ENCODE measurements at regions not wholly inside any gene's neighbourhood (a gene's known extent, or its start where the extent isn't known, plus 50 kb on each side); places are given as distances from the start of the nearest gene placed in this dataset.

- Histone ChIP-seq H3K4me1 (ENCODE audit: insufficient read depth, low read length) (no peaks in the 10 kb centered on the region), H3K9me3 (ENCODE audit: low read length) (no peaks in the 10 kb centered on the region), H3K4me3 (replicated peaks in 1 of 3; ENCODE audit: insufficient read depth in 1 of 3, low read depth in 2 of 3, low read length in 3 of 3) (no peak overlapping the region), H3K27ac (ENCODE audit: extremely low read length, insufficient read depth, low read length) (no peak overlapping the region), H3K4me2 (ENCODE audit: low read depth, low read length) (no peak overlapping the region), H3K27me3 (ENCODE audit: control insufficient read depth in 1 of 2, insufficient read depth in 2 of 2, low read length in 2 of 2) (peaks cover 0 to 3% of the 10 kb centered on the region in 2 experiments; a peak in 1 of 5 replicates), H4K20me1 (ENCODE audit: insufficient read depth, low read length) (no peaks in the 10 kb centered on the region), H3K79me2 (ENCODE audit: insufficient read depth, low read length) (no peaks in the 10 kb centered on the region), H3K36me3 (replicated peaks in 1 of 2; ENCODE audit: control insufficient read depth in 1 of 2, insufficient read depth in 2 of 2, low read length in 2 of 2) (no peaks in the 10 kb centered on the region), H3K9ac (ENCODE audit: insufficient read depth, low read depth, low read length) (no peak overlapping the region), H2AFZ (ENCODE audit: low read length) (no peak overlapping the region)
- ATAC-seq (no peak), DNase-seq (ENCODE audit: low spot score) (no peak), FAIRE-seq (no peak)
- in situ Hi-C loops (cut with HindIII; ENCODE audit: extremely low pct_ligation_motif_present, low pct_unique_long_range_greater_than_20kb) (no loop called here), intact Hi-C loops (cut with micrococcal nuclease; ENCODE audit: unreplicated experiment) (no loop called here)
- POLR2A ChIA-PET, result no interaction called here
- TF ChIP-seq ZNF512 (CRISPR knock-in tag; IDR thresholded peaks at IDR 0.05) (no peak), MATR3 (CRISPR knock-in tag; IDR thresholded peaks at IDR 0.05) (no peak), ZBTB21 (CRISPR knock-in tag; IDR thresholded peaks at IDR 0.05) (no peak), ZNF317 (CRISPR knock-in tag; IDR thresholded peaks at IDR 0.05) (no peak), JDP2 (CRISPR knock-in tag; IDR thresholded peaks at IDR 0.05; ENCODE audit: borderline replicate concordance) (no peak), ZNF776 (CRISPR knock-in tag; IDR thresholded peaks at IDR 0.05) (no peak), ZNF878 (CRISPR knock-in tag; IDR thresholded peaks at IDR 0.05) (no peak), FOXM1 (CRISPR knock-in tag; IDR thresholded peaks at IDR 0.05) (no peak), POLR2A (IDR thresholded peaks at IDR 0.05; ENCODE audit: insufficient read depth in 1 of 2, low read depth in 2 of 2, low read length in 2 of 2) (no peak), ZNF781 (CRISPR knock-in tag; IDR thresholded peaks at IDR 0.05; ENCODE audit: borderline replicate concordance, not compliant biosample characterization) (no peak), ZNF24 (IDR thresholded peaks at IDR 0.05) (no peak), TOE1 (CRISPR knock-in tag; IDR thresholded peaks at IDR 0.05) (no peak), MEIS1 (CRISPR knock-in tag; IDR thresholded peaks at IDR 0.05; ENCODE audit: borderline replicate concordance) (no peak), ZNF598 (CRISPR knock-in tag; IDR thresholded peaks at IDR 0.05; ENCODE audit: borderline replicate concordance) (no peak), EZH2 (conservative IDR thresholded peaks at IDR 0.05; ENCODE audit: low read depth, low read length) (no peak), ZFX (CRISPR knock-in tag; IDR thresholded peaks at IDR 0.05; ENCODE audit: low read depth) (no peak)
- TF ChIP-seq, protein P1, sequence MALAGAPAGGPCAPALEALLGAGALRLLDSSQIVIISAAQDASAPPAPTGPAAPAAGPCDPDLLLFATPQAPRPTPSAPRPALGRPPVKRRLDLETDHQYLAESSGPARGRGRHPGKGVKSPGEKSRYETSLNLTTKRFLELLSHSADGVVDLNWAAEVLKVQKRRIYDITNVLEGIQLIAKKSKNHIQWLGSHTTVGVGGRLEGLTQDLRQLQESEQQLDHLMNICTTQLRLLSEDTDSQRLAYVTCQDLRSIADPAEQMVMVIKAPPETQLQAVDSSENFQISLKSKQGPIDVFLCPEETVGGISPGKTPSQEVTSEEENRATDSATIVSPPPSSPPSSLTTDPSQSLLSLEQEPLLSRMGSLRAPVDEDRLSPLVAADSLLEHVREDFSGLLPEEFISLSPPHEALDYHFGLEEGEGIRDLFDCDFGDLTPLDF (CRISPR knock-in tag; IDR thresholded peaks at IDR 0.05), result no peak
- TF ChIP-seq, protein P2, sequence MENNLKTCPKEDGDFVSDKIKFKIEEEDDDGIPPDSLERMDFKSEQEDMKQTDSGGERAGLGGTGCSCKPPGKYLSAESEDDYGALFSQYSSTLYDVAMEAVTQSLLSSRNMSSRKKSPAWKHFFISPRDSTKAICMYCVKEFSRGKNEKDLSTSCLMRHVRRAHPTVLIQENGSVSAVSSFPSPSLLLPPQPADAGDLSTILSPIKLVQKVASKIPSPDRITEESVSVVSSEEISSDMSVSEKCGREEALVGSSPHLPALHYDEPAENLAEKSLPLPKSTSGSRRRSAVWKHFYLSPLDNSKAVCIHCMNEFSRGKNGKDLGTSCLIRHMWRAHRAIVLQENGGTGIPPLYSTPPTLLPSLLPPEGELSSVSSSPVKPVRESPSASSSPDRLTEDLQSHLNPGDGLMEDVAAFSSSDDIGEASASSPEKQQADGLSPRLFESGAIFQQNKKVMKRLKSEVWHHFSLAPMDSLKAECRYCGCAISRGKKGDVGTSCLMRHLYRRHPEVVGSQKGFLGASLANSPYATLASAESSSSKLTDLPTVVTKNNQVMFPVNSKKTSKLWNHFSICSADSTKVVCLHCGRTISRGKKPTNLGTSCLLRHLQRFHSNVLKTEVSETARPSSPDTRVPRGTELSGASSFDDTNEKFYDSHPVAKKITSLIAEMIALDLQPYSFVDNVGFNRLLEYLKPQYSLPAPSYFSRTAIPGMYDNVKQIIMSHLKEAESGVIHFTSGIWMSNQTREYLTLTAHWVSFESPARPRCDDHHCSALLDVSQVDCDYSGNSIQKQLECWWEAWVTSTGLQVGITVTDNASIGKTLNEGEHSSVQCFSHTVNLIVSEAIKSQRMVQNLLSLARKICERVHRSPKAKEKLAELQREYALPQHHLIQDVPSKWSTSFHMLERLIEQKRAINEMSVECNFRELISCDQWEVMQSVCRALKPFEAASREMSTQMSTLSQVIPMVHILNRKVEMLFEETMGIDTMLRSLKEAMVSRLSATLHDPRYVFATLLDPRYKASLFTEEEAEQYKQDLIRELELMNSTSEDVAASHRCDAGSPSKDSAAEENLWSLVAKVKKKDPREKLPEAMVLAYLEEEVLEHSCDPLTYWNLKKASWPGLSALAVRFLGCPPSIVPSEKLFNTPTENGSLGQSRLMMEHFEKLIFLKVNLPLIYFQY (CRISPR knock-in tag; IDR thresholded peaks at IDR 0.05; ENCODE audit: borderline replicate concordance), result no peak
- no TSS peak for BruUV-seq (replicated peaks)
- CTCF ChIA-PET (ENCODE audit: low intra/inter-chr PET ratio, low total read pairs), result no interaction called here
- 13% methylated on average over 6 of the region's 6 CpGs for WGBS (ENCODE audit: low lambda C conversion rate)
These were observed 243.1 kb upstream of the TENM3 start for GRCh38 chr4:182000077-182000476.

All from HepG2 (cell line).